ENCODE measurements at regions not wholly inside any gene's neighbourhood (a gene's known extent, or its start where the extent isn't known, plus 50 kb on each side); places are given as distances from the start of the nearest gene placed in this dataset.

DNA sequence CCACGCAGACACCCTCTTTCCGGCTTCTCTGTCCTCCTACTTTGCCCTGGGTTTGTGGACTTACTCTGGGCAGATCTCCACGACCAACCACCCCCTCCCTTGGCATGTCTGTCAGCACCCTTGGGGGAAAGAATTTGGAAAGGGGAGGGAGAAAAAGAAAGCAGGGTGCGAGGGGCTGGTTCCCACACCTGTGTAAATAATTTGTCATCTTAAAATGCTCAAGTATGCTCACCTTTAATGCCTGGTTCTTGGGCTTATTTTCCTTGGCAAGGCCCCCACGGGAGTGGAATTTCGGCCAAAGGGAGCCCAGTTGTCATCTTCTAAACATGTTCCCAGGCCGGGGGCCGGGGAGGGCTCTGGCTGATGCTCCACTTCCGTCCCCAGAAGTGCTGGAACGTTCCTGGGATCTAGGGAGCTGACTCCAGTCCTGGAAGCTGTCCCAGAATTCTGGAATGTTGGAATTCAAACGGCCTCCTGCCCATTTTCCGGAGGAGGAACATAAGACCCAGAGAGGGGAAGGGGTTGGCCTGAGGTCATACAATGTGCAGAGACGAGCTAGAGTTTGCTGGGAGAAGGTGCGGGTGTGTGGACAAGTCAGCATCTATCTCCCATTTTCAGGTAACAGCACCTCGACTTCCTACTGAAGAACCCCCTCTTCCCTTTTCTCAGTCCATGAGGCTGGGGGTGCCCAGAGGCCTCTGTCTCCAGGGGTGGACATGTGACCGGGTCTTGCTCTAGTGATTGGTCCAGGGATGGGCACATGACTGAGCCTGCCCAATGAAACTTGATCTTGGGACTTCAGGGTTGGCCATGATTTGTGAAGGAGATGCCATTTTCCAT, 122.3 kb downstream of the CEBPB start:
- H3K36me3 ChIP-seq = no peaks in the 10 kb centered on the region
- H3K9me3 ChIP-seq = no peaks in the 10 kb centered on the region
- in situ Hi-C loops (cut with MboI; ENCODE audit: low pct_ligation_motif_present in 1 of 4, low pct_unique_long_range_greater_than_20kb in 1 of 4, low sequenced_read_pairs in 3 of 4) = no loop called here
- no peaks in the 10 kb centered on the region for H3K27me3 ChIP-seq
- TF ChIP-seq POLR2A (IDR thresholded peaks at IDR 0.05) = no peak
- no peak for TF ChIP-seq EP300 (IDR thresholded peaks at IDR 0.05; ENCODE audit: low read depth)
- peak; percentile 22 to 64 (median 37) for TF ChIP-seq POLR2AphosphoS5 (IDR thresholded peaks at IDR 0.05)
- TF ChIP-seq, protein P1, sequence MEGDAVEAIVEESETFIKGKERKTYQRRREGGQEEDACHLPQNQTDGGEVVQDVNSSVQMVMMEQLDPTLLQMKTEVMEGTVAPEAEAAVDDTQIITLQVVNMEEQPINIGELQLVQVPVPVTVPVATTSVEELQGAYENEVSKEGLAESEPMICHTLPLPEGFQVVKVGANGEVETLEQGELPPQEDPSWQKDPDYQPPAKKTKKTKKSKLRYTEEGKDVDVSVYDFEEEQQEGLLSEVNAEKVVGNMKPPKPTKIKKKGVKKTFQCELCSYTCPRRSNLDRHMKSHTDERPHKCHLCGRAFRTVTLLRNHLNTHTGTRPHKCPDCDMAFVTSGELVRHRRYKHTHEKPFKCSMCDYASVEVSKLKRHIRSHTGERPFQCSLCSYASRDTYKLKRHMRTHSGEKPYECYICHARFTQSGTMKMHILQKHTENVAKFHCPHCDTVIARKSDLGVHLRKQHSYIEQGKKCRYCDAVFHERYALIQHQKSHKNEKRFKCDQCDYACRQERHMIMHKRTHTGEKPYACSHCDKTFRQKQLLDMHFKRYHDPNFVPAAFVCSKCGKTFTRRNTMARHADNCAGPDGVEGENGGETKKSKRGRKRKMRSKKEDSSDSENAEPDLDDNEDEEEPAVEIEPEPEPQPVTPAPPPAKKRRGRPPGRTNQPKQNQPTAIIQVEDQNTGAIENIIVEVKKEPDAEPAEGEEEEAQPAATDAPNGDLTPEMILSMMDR (IDR thresholded peaks at IDR 0.05) = no peak
- no peak overlapping the region for H3K4me3 ChIP-seq
- peak; percentile 62 for DNase-seq
- peak overlapping the region; percentile 46 to 90 (median 76) for H3K27ac ChIP-seq
- peaks cover 3 to 25% (median 10%) of the 10 kb centered on the region in 4 donors for H3K4me1 ChIP-seq
- 10 to 51% methylated on average over 2 to 16 of the region's 16 CpGs for WGBS, 2 donors (ENCODE audit: low coverage in 1 of 2)
- intact Hi-C loops (cut with DNase I; ENCODE audit: low total_unique reads) = no loop called here

- in situ Hi-C loops (cut with MboI; ENCODE audit: low pct_ligation_motif_present in 1 of 4, low pct_unique_long_range_greater_than_20kb in 1 of 4, low sequenced_read_pairs in 3 of 4) = no loop called here
- no peak overlapping the region for H3K4me3 ChIP-seq
These were observed 122.8 kb downstream of the CEBPB start for GRCh38 chr20:50313522-50313820.

DNA sequence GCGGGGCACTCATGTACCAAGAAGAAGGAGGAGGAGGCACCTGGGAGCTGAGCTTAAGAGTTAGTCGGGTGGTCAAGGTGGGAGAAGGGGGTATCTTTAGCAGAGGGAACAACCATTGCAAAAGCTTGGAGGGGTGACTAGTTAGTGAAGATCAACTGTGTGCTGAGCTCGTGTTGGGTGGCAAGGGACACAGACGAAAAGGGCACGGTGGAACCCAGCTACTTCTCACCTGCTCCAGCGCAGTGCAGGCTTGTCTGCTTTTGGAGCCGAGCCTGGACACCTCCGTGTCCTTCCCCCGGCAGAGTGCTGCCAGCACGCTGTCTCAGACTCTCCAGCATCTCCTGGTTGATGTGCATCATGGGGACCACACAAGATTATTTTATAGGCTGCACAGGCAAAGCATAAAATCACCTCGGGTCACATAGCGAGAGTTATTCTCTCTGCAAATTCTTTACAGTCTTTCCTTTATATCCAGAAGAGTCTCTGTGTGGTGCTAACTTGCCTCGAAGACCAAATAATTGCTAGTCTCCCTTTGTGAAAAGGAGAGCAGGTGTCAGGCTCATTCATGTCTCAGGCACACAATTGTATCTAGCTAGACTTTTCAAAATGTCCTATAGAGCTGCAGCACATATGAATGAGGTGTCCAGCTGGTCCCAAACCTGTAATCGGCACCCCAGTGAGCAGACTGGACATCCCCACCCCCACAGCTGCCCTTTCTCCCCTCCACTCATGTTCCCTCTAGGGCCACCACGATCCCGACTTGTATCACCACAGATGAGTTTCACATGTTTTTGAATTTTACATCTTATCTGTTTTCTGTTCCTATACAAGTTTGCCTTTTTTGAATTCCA, 123.4 kb downstream of the CEBPB start:
- in situ Hi-C loops (cut with MboI; ENCODE audit: low pct_ligation_motif_present in 1 of 4, low pct_unique_long_range_greater_than_20kb in 1 of 4, low sequenced_read_pairs in 3 of 4) (no loop called here), intact Hi-C loops (cut with DNase I; ENCODE audit: low total_unique reads) (no loop called here)
- H3K36me3 ChIP-seq = no peaks in the 10 kb centered on the region
- H3K4me3 ChIP-seq = no peak overlapping the region
- H3K27ac ChIP-seq = peak overlapping the region in 3 of 4 donors; percentile 46 to 88 (median 63)
- TF ChIP-seq POLR2AphosphoS5 (IDR thresholded peaks at IDR 0.05) (no peak), EP300 (IDR thresholded peaks at IDR 0.05; ENCODE audit: low read depth) (no peak), POLR2A (IDR thresholded peaks at IDR 0.05) (no peak)
- TF ChIP-seq, protein P1 (IDR thresholded peaks at IDR 0.05) = no peak
- peak; percentile 3 for DNase-seq
- H3K4me1 ChIP-seq = peaks cover 0 to 17% (median 5%) of the 10 kb centered on the region in 4 donors
- WGBS, 2 donors (ENCODE audit: low coverage in 1 of 2) = 75 to 85% methylated on average over 5 to 16 of the region's 16 CpGs
- H3K27me3 ChIP-seq = no peaks in the 10 kb centered on the region
- no peaks in the 10 kb centered on the region for H3K9me3 ChIP-seq

More at GRCh38 chr20:50313522-50313820, 122.8 kb downstream of the CEBPB start:
- intact Hi-C loops (cut with DNase I; ENCODE audit: low total_unique reads) = no loop called here
- DNase-seq = no peak
- Histone ChIP-seq H3K27me3 (no peaks in the 10 kb centered on the region), H3K4me1 (peaks cover 0 to 19% (median 7%) of the 10 kb centered on the region in 4 donors), H3K36me3 (no peaks in the 10 kb centered on the region), H3K27ac (peak overlapping the region; percentile 46 to 90 (median 76)), H3K9me3 (no peaks in the 10 kb centered on the region)
- 90% methylated on average over 2 of the region's 2 CpGs; no CpG with 5 or more reads in 1 of the 2 donors for WGBS, 2 donors (ENCODE audit: low coverage in 1 of 2)
- TF ChIP-seq EP300 (IDR thresholded peaks at IDR 0.05; ENCODE audit: low read depth) = no peak
- TF ChIP-seq POLR2AphosphoS5 (IDR thresholded peaks at IDR 0.05) = no peak
- no peak for TF ChIP-seq POLR2A (IDR thresholded peaks at IDR 0.05)
- TF ChIP-seq, protein P1 (IDR thresholded peaks at IDR 0.05) = no peak

DNA sequence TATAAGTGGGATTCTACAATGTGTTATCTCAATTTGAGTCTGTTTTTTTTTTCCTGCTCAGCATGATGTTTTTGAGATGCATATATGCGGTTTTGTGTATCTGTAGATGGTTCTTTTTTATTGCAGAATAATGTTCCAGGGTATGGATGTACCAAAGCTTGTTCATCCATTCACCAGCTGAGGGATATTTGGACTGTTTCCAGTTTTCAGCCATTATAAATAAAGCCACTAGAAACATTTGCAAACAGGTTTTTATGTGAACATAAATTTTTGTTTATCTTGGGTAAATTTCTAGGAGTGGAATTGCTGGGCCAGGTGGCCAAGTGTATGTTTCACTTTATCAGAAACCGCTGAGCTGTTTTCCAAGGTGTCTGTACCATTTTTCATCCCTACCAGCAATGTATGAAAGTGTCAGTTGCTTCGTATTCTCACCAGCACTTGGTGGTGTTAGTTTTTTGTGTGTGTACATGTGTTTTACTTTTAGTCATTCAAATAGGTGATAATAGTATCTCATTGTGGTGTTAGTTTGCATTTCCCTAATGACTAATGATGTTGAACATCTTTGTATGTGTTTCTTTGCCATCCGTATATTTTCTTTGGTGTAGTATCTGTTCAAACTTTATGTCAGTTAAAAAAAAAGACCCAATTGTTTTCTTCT, 124.2 kb downstream of the CEBPB start:
- H3K36me3 ChIP-seq = no peaks in the 10 kb centered on the region
- no peak overlapping the region for H3K4me3 ChIP-seq
- peaks cover 0 to 9% (median 5%) of the 10 kb centered on the region in 4 donors for H3K4me1 ChIP-seq
- TF ChIP-seq EP300 (IDR thresholded peaks at IDR 0.05; ENCODE audit: low read depth) = no peak
- TF ChIP-seq POLR2AphosphoS5 (IDR thresholded peaks at IDR 0.05) = no peak
- TF ChIP-seq POLR2A (IDR thresholded peaks at IDR 0.05) = no peak
- TF ChIP-seq, protein P1 (IDR thresholded peaks at IDR 0.05) = no peak
- intact Hi-C loops (cut with DNase I; ENCODE audit: low total_unique reads) = no loop called here
- H3K27ac ChIP-seq = peak overlapping the region in 1 of 4 donors; percentile 88
- H3K9me3 ChIP-seq = no peaks in the 10 kb centered on the region
- no peak for DNase-seq
- in situ Hi-C loops (cut with MboI; ENCODE audit: low pct_ligation_motif_present in 1 of 4, low pct_unique_long_range_greater_than_20kb in 1 of 4, low sequenced_read_pairs in 3 of 4) = no loop called here
- H3K27me3 ChIP-seq = no peaks in the 10 kb centered on the region
- 57 to 74% methylated on average over 4 of the region's 4 CpGs for WGBS, 2 donors (ENCODE audit: low coverage in 1 of 2)
